ENCODE measurements at regions not wholly inside any gene's neighbourhood (a gene's known extent, or its start where the extent isn't known, plus 50 kb on each side); places are given as distances from the start of the nearest gene placed in this dataset.

DNA sequence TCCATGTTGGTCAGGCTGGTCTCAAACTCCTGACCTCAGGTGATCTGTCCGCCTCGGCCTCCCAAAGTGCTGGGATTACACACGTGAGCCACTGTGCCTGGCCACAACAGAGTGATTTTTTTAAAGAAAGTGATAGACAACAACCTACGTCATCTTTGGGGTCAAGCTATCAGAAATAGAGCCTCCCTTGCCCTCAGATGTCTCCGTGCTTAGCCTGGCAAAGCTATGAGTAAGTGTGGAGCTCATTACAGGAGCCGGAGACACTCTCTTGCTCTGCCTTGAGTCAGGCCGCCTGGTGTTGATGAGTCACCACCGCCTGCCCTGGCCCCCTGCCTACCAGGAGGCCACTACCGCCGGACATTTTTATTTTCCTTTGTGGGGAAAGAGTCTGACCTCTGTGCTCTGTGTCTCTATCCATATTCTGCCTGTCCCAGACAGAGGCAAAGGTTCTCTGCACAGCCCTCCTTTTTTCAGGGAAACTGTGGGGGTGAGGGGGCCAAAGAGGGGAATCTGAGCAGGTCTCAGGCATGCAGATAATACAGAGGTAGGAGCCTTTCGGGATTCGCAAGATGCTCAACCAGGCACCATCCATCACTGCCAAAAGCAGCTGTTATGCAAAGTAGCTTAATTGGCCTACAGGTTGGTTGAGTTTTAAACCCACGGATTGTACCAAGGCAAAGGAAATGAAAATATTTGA, 123.7 kb upstream of the CPEB4 start:
- DNase-seq (ENCODE audit: insufficient read length, low spot score): peak; percentile 99

GRCh38 chr5:173765029-173765644, 123.0 kb upstream of the CPEB4 start:
- no peak for DNase-seq (ENCODE audit: insufficient read length, low spot score)
- TF ChIP-seq POLR2A (IDR thresholded peaks at IDR 0.05; ENCODE audit: low read depth, low read length): no peak
- FAIRE-seq: no peak

More for the DNA sequence above, 123.7 kb upstream of the CPEB4 start:
- no peak for TF ChIP-seq POLR2A (IDR thresholded peaks at IDR 0.05; ENCODE audit: low read depth, low read length)
- peak; percentile 43 for FAIRE-seq

GRCh38 chr5:173765661-173766060, 122.5 kb upstream of the CPEB4 start:
- FAIRE-seq: no peak
- DNase-seq (ENCODE audit: insufficient read length, low spot score): no peak
- TF ChIP-seq POLR2A (IDR thresholded peaks at IDR 0.05; ENCODE audit: low read depth, low read length): no peak

DNA sequence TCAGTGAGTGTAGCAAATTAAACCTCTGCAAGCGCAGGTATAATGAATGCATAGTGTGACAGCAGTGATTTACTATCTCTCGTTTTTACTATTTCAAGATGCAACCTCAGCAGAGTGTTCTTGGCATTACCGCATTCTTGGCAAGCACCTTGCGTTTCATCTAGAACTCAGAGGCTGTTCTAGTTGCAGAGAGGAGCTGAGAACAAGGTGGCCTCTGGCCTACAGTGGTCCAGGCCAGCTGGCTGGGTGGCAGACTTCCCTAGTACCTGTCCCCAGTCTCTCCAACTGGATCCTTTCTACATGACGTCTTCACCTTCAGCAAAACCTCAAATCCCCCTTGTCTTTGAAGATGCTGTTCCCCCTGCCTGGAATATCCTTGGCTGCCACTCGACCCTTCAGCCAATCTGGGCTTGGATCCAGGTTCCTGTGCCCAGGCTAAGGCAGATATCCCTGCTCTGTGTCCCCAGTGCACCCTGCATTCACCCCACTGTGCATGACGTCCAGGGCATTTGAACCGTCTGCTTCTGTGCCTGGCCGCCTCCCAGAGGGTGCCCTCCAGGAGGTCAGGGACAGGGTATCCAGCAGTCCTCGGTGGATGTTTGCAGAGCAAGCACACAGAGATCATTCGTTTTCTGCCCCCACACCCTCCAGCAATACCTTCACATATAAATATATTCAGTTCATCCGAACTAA, 120.4 kb upstream of the CPEB4 start:
- FAIRE-seq: no peak
- DNase-seq (ENCODE audit: insufficient read length, low spot score): no peak

DNA sequence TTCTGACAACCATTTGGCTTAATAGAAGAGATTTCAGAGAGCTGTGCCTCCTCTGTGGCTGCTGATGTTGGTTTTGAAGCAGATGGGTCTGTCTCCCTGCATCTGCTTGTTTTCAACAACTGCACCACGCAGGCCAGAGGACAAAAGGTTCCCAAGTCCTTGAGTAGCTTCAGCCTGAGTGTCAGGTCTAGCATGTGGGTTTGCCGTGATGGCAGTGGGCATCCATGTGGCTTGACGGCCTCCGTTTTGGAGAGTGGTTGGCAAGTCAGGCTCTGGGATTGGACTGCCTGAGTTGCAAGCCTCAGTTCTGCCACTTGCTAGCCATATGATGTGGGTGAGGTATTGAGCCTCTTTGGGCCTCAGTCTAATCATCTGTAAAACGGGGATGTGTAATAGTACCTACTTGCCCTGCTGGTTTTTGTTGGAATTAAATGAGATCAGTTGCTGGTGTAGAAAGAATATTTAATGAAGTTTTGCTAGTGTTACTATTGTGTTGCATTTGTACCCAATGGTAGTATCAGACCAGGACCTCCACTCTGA, 119.8 kb upstream of the CPEB4 start:
- no peak for TF ChIP-seq POLR2A (IDR thresholded peaks at IDR 0.05; ENCODE audit: low read depth, low read length)
- FAIRE-seq (no peak), DNase-seq (ENCODE audit: insufficient read length, low spot score) (no peak)

More for the DNA sequence above, 120.4 kb upstream of the CPEB4 start:
- TF ChIP-seq POLR2A (IDR thresholded peaks at IDR 0.05; ENCODE audit: low read depth, low read length): no peak

DNA sequence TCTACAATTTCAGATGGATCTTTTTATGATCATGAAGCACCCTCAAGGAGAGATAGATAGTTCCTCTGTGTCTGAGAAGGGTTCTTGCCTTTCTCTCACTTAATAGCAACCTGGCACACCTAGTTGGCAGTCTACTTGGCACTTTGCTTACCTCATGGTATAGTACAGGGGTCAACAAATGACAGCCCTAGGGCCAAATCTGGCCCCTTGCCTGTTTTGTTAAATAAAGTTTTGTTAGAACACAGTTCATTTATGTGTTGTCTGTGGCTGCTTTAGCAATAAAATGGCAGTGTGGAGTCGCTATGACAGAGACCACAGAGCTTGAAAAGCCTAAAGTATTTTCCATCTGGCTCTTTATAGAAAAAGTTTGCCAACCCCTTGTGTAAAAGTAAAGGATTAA, 119.3 kb upstream of the CPEB4 start:
- DNase-seq (ENCODE audit: insufficient read length, low spot score) (no peak), FAIRE-seq (no peak)
- no peak for TF ChIP-seq POLR2A (IDR thresholded peaks at IDR 0.05; ENCODE audit: low read depth, low read length)

- FAIRE-seq (no peak), DNase-seq (ENCODE audit: insufficient read length, low spot score) (no peak)
- TF ChIP-seq POLR2A (IDR thresholded peaks at IDR 0.05; ENCODE audit: low read depth, low read length): no peak
These were observed 117.5 kb upstream of the CPEB4 start for GRCh38 chr5:173770637-173771036.

GRCh38 chr5:173771121-173771724, 116.9 kb upstream of the CPEB4 start:
- no peak for TF ChIP-seq POLR2A (IDR thresholded peaks at IDR 0.05; ENCODE audit: low read depth, low read length)
- FAIRE-seq: no peak
- DNase-seq (ENCODE audit: insufficient read length, low spot score): no peak

- FAIRE-seq: no peak
- DNase-seq (ENCODE audit: insufficient read length, low spot score): no peak
These were observed 116.3 kb upstream of the CPEB4 start for GRCh38 chr5:173771725-173772383.

DNA sequence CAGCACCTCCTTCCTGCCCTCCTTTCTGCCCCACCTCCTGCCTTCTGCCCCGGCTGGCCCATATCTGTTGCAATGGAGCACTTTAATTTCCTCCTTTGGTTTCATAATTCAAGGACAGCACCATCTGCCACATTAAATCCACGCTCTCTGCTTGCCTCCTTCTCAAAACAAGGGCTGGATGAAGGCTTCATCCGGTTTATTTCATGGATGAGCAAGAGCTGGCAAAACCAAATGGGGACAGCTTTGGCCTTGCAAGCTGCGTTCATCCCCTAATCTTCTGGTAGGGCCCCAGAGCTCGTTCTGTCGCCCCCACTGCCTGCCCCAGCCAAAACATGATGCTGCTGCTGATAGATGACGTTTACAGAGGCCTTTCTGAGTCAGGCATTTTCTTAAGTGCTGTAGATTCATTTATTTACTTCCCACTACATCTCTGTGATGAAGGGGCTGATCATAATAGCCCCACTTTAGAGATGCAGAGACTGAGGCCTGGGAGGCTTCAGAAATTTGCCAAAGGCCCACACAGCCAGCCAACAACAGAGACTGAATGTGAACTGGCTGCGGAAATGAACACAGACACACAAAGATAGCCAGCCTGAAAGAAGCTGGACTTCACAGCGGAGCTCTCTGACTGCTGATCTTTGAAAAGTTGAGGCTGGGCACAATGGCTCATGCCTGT, 115.6 kb upstream of the CPEB4 start:
- DNase-seq (ENCODE audit: insufficient read length, low spot score): no peak
- TF ChIP-seq POLR2A (IDR thresholded peaks at IDR 0.05; ENCODE audit: low read depth, low read length): no peak

More at GRCh38 chr5:173771725-173772383, 116.3 kb upstream of the CPEB4 start:
- no peak for TF ChIP-seq POLR2A (IDR thresholded peaks at IDR 0.05; ENCODE audit: low read depth, low read length)

GRCh38 chr5:173774271-173774761, 113.8 kb upstream of the CPEB4 start:
- TF ChIP-seq POLR2A (IDR thresholded peaks at IDR 0.05; ENCODE audit: low read depth, low read length): no peak
- FAIRE-seq: no peak
- DNase-seq (ENCODE audit: insufficient read length, low spot score): no peak

More for the DNA sequence above, 115.6 kb upstream of the CPEB4 start:
- no peak for FAIRE-seq

GRCh38 chr5:173775261-173776197, 112.6 kb upstream of the CPEB4 start:
- no peak for FAIRE-seq
- no peak for DNase-seq (ENCODE audit: insufficient read length, low spot score)

More at GRCh38 chr5:173775261-173776197, 112.6 kb upstream of the CPEB4 start:
- TF ChIP-seq POLR2A (IDR thresholded peaks at IDR 0.05; ENCODE audit: low read depth, low read length): no peak
